Adrenal gland (tissue), 9 donors: ENCODE measurements at regions not wholly inside any gene's neighbourhood (a gene's known extent, or its start where the extent isn't known, plus 50 kb on each side); places are given as distances from the start of the nearest gene placed in this dataset.

Experiments
- DNase-seq, 7 donors: peaks; one replicate each; pipeline ENCODE4 v3.0.0-alpha.2; 2019 to 2020
- H3K27ac ChIP-seq, 5 donors: fragments of 200-600 bp; sonication (generic) in 4 of 5; 1 replicate in 3 of 5; 2 replicates in 2 of 5; pipeline versions ENCODE4 v1.5.1 to v1.8.0; 2016 to 2020; ENCODE audit warnings: mild to moderate bottlenecking in 1 of 5
- H3K27me3 ChIP-seq: fragments of 200-600 bp; 2 replicates; pipeline ENCODE4 v1.8.0; 2021
- H3K36me3 ChIP-seq, 2 donors: fragments of 200-600 bp; replicated peaks in 1 of 2; 1 replicate in 1 of 2; 2 replicates in 1 of 2; pipeline versions ENCODE4 v1.5.1 to v1.8.0; 2018 to 2022
- H3K4me1 ChIP-seq, 2 donors: fragments of 200-600 bp; replicated peaks in 1 of 2; 1 replicate in 1 of 2; 2 replicates in 1 of 2; pipeline versions ENCODE4 v1.5.1 to v1.8.0; 2018 to 2021
- H3K4me3 ChIP-seq, 4 donors: fragments of 200-600 bp; sonication (generic) in 3 of 4; one replicate each; pipeline ENCODE4 v1.5.1; 2016 to 2018
- H3K9me3 ChIP-seq, 3 donors: fragments of 200-600 bp; sonication (generic) in 1 of 3; replicated peaks in 1 of 3; 1 replicate in 2 of 3; 2 replicates in 1 of 3; pipeline versions ENCODE4 v1.5.1 to v1.8.0; 2016 to 2021
- POLR2A ChIP-seq, 2 donors: fragments of 450-650 bp; IDR thresholded peaks; one replicate each; pipeline ENCODE4 v1.6.1; 2017; ENCODE audit warnings: antibody characterized with exemption in 2 of 2, mild to moderate bottlenecking in 2 of 2, moderate library complexity in 1 of 2
- WGBS, 4 donors: extraction: QIAGEN DNeasy Blood & Tissue Kit in 2 of 4; methylation state at CpG; one replicate each; pipeline versions ENCODE4 v1.1.5 to v1.1.7; 2013 to 2017; 5-methylcytosine and 5-hydroxymethylcytosine counted together
- intact Hi-C, 2 donors: fragments of 100-400 bp; cut with DNase I; formaldehyde crosslinking; loops; one replicate each; pipeline versions ENCODE4 v1.14.1 to v1.15.0; 2022 to 2023
- TF ChIP-seq, protein P1 (sequence below), 6 experiments: fragments of 450-650 bp in 4 of 6; fragments of 200-600 bp in 2 of 6; sonication (generic) in 1 of 6; IDR thresholded peaks; 1 replicate in 5 of 6; 2 replicates in 1 of 6; pipeline versions ENCODE4 v1.5.1 to v1.8.0; 2016 to 2021; ENCODE audit warnings: antibody characterized with exemption in 6 of 6, mild to moderate bottlenecking in 2 of 6, moderate library complexity in 1 of 6
- donor health status: healthy with polysubstance abuse.
- donor health status: Bipolar disorder and iron deficiency.
- donor health status: DM: yes; HTN: yes; CAD: no.
- donor health status: DM: no; HTN: no; CAD: no.
- donor health status: DM: no; HTN: no; CAD: no.

DNA sequence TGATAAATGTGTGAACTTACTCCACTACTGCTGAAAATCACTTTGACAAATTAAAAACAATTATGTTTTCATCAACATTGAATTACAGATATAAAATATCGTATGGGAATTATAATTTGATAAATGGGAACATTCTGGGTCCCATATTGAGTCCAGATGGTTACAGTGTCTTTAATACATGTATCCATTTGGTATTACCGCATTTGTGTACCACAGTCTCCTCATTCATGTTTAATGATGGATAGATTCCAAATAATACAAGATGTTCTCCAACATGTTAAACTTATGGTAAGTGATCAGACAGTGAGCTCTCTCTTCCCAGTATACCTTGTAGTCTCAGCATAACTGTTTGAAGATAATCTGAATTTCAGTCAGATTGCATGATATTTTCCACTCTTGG lies 1706.8 kb upstream of the PCDH7 start:
- no peak for DNase-seq
- Histone ChIP-seq H3K4me1 (no peaks in the 10 kb centered on the region), H3K27me3 (no peaks in the 10 kb centered on the region), H3K4me3 (no peak overlapping the region), H3K9me3 (no peaks in the 10 kb centered on the region), H3K36me3 (no peaks in the 10 kb centered on the region), H3K27ac (no peak overlapping the region)
- WGBS, 4 donors = 57 to 69% (median 60%) methylated on average over 2 of the region's 2 CpGs
- intact Hi-C loops = no loop called here
- TF ChIP-seq POLR2A (IDR thresholded peaks at IDR 0.05) = no peak
- TF ChIP-seq, protein P1, sequence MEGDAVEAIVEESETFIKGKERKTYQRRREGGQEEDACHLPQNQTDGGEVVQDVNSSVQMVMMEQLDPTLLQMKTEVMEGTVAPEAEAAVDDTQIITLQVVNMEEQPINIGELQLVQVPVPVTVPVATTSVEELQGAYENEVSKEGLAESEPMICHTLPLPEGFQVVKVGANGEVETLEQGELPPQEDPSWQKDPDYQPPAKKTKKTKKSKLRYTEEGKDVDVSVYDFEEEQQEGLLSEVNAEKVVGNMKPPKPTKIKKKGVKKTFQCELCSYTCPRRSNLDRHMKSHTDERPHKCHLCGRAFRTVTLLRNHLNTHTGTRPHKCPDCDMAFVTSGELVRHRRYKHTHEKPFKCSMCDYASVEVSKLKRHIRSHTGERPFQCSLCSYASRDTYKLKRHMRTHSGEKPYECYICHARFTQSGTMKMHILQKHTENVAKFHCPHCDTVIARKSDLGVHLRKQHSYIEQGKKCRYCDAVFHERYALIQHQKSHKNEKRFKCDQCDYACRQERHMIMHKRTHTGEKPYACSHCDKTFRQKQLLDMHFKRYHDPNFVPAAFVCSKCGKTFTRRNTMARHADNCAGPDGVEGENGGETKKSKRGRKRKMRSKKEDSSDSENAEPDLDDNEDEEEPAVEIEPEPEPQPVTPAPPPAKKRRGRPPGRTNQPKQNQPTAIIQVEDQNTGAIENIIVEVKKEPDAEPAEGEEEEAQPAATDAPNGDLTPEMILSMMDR (IDR thresholded peaks at IDR 0.05) = no peak

GRCh38 chr4:29014555-29014954 lies 1705.6 kb upstream of the PCDH7 start:
- intact Hi-C loops = no loop called here
- TF ChIP-seq POLR2A (IDR thresholded peaks at IDR 0.05) = no peak
- TF ChIP-seq, protein P1 (IDR thresholded peaks at IDR 0.05) = no peak
- Histone ChIP-seq H3K27ac (no peak overlapping the region), H3K4me3 (no peak overlapping the region), H3K9me3 (no peaks in the 10 kb centered on the region), H3K27me3 (no peaks in the 10 kb centered on the region), H3K36me3 (no peaks in the 10 kb centered on the region), H3K4me1 (no peaks in the 10 kb centered on the region)
- WGBS, 4 donors = 76 to 87% (median 82%) methylated on average over 4 of the region's 4 CpGs
- no peak for DNase-seq

GRCh38 chr4:29033703-29034102 lies 1686.5 kb upstream of the PCDH7 start:
- Histone ChIP-seq H3K4me1 (no peaks in the 10 kb centered on the region), H3K27me3 (no peaks in the 10 kb centered on the region), H3K36me3 (no peaks in the 10 kb centered on the region), H3K4me3 (no peak overlapping the region), H3K9me3 (no peaks in the 10 kb centered on the region), H3K27ac (no peak overlapping the region)
- WGBS, 4 donors = 50 to 60% (median 53%) methylated on average over 1 of the region's 1 CpG
- no peak for DNase-seq
- TF ChIP-seq POLR2A (IDR thresholded peaks at IDR 0.05) = no peak
- TF ChIP-seq, protein P1 (IDR thresholded peaks at IDR 0.05) = no peak
- intact Hi-C loops = no loop called here

- DNase-seq = no peak
- Histone ChIP-seq H3K27ac (no peak overlapping the region), H3K9me3 (no peaks in the 10 kb centered on the region), H3K4me1 (no peaks in the 10 kb centered on the region), H3K27me3 (no peaks in the 10 kb centered on the region), H3K36me3 (no peaks in the 10 kb centered on the region), H3K4me3 (no peak overlapping the region)
- intact Hi-C loops = no loop called here
- WGBS, 4 donors = 79 to 83% (median 80%) methylated on average over 5 of the region's 5 CpGs
- no peak for TF ChIP-seq POLR2A (IDR thresholded peaks at IDR 0.05)
- TF ChIP-seq, protein P1 (IDR thresholded peaks at IDR 0.05) = no peak
These were observed 1682.7 kb upstream of the PCDH7 start for GRCh38 chr4:29037501-29037900.
